ENCODE measurements at regions not wholly inside any gene's neighbourhood (a gene's known extent, or its start where the extent isn't known, plus 50 kb on each side); places are given as distances from the start of the nearest gene placed in this dataset.

GRCh38 chr14:98960617-98961013 is 311.4 kb downstream of the BCL11B start:
- no peak for DNase-seq (ENCODE audit: low spot score)
- intact Hi-C loops (cut with DNase I) = no loop called here

GRCh38 chr14:98961191-98961590 is 310.8 kb downstream of the BCL11B start:
- intact Hi-C loops (cut with DNase I) = no loop called here
- DNase-seq (ENCODE audit: low spot score) = no peak

GRCh38 chr14:98962118-98962517 is 309.9 kb downstream of the BCL11B start:
- intact Hi-C loops (cut with DNase I) = no loop called here
- DNase-seq (ENCODE audit: low spot score) = no peak

- DNase-seq (ENCODE audit: low spot score) = no peak
- intact Hi-C loops (cut with DNase I) = no loop called here
These were observed 308.4 kb downstream of the BCL11B start for GRCh38 chr14:98963610-98964009.

- no peak for DNase-seq (ENCODE audit: low spot score)
- intact Hi-C loops (cut with DNase I) = no loop called here
These were observed 307.8 kb downstream of the BCL11B start for GRCh38 chr14:98964171-98964570.

- DNase-seq (ENCODE audit: low spot score) = no peak
- intact Hi-C loops (cut with DNase I) = no loop called here
These were observed 306.9 kb downstream of the BCL11B start for GRCh38 chr14:98965076-98965475.

GRCh38 chr14:98966016-98966415 is 306.0 kb downstream of the BCL11B start:
- DNase-seq (ENCODE audit: low spot score) = no peak
- intact Hi-C loops (cut with DNase I) = no loop called here

- no peak for DNase-seq (ENCODE audit: low spot score)
- intact Hi-C loops (cut with DNase I) = no loop called here
These were observed 305.4 kb downstream of the BCL11B start for GRCh38 chr14:98966475-98967162.

- intact Hi-C loops (cut with DNase I) = no loop called here
- DNase-seq (ENCODE audit: low spot score) = no peak
These were observed 297.9 kb downstream of the BCL11B start for GRCh38 chr14:98974113-98974512.

GRCh38 chr14:98976271-98976670 is 295.7 kb downstream of the BCL11B start:
- intact Hi-C loops (cut with DNase I) = no loop called here
- no peak for DNase-seq (ENCODE audit: low spot score)

GRCh38 chr14:98977451-98977850 is 294.5 kb downstream of the BCL11B start:
- DNase-seq (ENCODE audit: low spot score) = no peak
- intact Hi-C loops (cut with DNase I) = no loop called here

GRCh38 chr14:98982986-98983385 is 289.0 kb downstream of the BCL11B start:
- intact Hi-C loops (cut with DNase I) = no loop called here

GRCh38 chr14:98984027-98984718 is 287.8 kb downstream of the BCL11B start:
- DNase-seq (ENCODE audit: low spot score) = no peak
- intact Hi-C loops (cut with DNase I) = no loop called here

More at GRCh38 chr14:98982986-98983385, 289.0 kb downstream of the BCL11B start:
- no peak for DNase-seq (ENCODE audit: low spot score)

- DNase-seq (ENCODE audit: low spot score) = no peak
These were observed 287.3 kb downstream of the BCL11B start for GRCh38 chr14:98984719-98985041.

GRCh38 chr14:98993818-98994217 is 278.2 kb downstream of the BCL11B start:
- intact Hi-C loops (cut with DNase I) = no loop called here
- no peak for DNase-seq (ENCODE audit: low spot score)

More at GRCh38 chr14:98984719-98985041, 287.3 kb downstream of the BCL11B start:
- intact Hi-C loops (cut with DNase I) = no loop called here

GRCh38 chr14:98994561-98994960 is 277.4 kb downstream of the BCL11B start:
- DNase-seq (ENCODE audit: low spot score) = no peak
- intact Hi-C loops (cut with DNase I) = no loop called here

- intact Hi-C loops (cut with DNase I) = no loop called here
- DNase-seq (ENCODE audit: low spot score) = no peak
These were observed 274.3 kb downstream of the BCL11B start for GRCh38 chr14:98997526-98998205.

GRCh38 chr14:98999345-98999744 is 272.7 kb downstream of the BCL11B start:
- intact Hi-C loops (cut with DNase I) = no loop called here
- no peak for DNase-seq (ENCODE audit: low spot score)

- intact Hi-C loops (cut with DNase I) = no loop called here
- DNase-seq (ENCODE audit: low spot score) = no peak
These were observed 272.1 kb downstream of the BCL11B start for GRCh38 chr14:98999901-99000300.

GRCh38 chr14:99001241-99001640 is 270.8 kb downstream of the BCL11B start:
- intact Hi-C loops (cut with DNase I) = no loop called here
- DNase-seq (ENCODE audit: low spot score) = no peak

- DNase-seq (ENCODE audit: low spot score) = no peak
- intact Hi-C loops (cut with DNase I) = no loop called here
These were observed 268.4 kb downstream of the BCL11B start for GRCh38 chr14:99003646-99004045.
